ENCODE measurements at regions not wholly inside any gene's neighbourhood (a gene's known extent, or its start where the extent isn't known, plus 50 kb on each side); places are given as distances from the start of the nearest gene placed in this dataset.

- Histone ChIP-seq H3K4me3 (replicated peaks in 1 of 2; ENCODE audit: low read depth in 1 of 2, low read length in 2 of 2) (no peak overlapping the region), H3K9me2 (ENCODE audit: insufficient read depth) (no peaks in the 10 kb centered on the region), H3K79me2 (ENCODE audit: insufficient read depth, low read length) (no peaks in the 10 kb centered on the region), H2AFZ (ENCODE audit: low read depth, low read length, poor library complexity, severe bottlenecking) (no peak overlapping the region), H3K9me3 (ENCODE audit: control insufficient read depth in 1 of 2, insufficient read depth in 1 of 2, low read depth in 1 of 2, low read length in 2 of 2) (no peaks in the 10 kb centered on the region), H3K4me2 (ENCODE audit: low read length) (no peak overlapping the region), H3K27ac (ENCODE audit: low read depth, low read length) (no peak overlapping the region), H3K9ac (ENCODE audit: low read length) (no peak overlapping the region), H3K27me3 (ENCODE audit: insufficient read depth, low read length) (no peaks in the 10 kb centered on the region), H3K36me3 (ENCODE audit: control insufficient read depth in 1 of 2, insufficient read depth in 2 of 2, low read length in 2 of 2) (no peaks in the 10 kb centered on the region), H3K4me1 (ENCODE audit: control insufficient read depth in 1 of 2, insufficient read depth in 2 of 2, low read length in 2 of 2) (no peaks in the 10 kb centered on the region), H4K20me1 (ENCODE audit: insufficient read depth) (no peaks in the 10 kb centered on the region)
- ChIA-PET CTCF (no interaction called here), RAD21 (ENCODE audit: low non-redundant PET in 1 of 2, low total read pairs in 2 of 2, uncharacterized antibody in 2 of 2, unreplicated experiment in 2 of 2) (no interaction called here), POLR2A (interaction anchor here (1.3 kb wide), 1 partner anchor 13 kb away, joined by 3 read pairs; no protein-coding TSS in a partner anchor)
- intact Hi-C loops (cut with micrococcal nuclease): no loop called here
- BruUV-seq (replicated peaks): no TSS peak
- TF ChIP-seq CTCF (IDR thresholded peaks at IDR 0.05 in 2 of 3, conservative IDR thresholded peaks at IDR 0.05 in 1 of 3; ENCODE audit: borderline replicate concordance in 1 of 3, insufficient read depth in 1 of 3, low read depth in 2 of 3, low read length in 2 of 3): no peak
- TF ChIP-seq EZH2 (IDR thresholded peaks at IDR 0.05): no peak
- TF ChIP-seq ZNF274 (IDR thresholded peaks at IDR 0.05; ENCODE audit: low read depth, low read length): no peak
- ATAC-seq (no peak), DNase-seq (ENCODE audit: low read depth, low spot score) (no peak)
Measured at GRCh38 chr2:184078496-184078895, 519.8 kb upstream of the ZNF804A start.

- ChIA-PET RAD21 (ENCODE audit: low non-redundant PET in 1 of 2, low total read pairs in 2 of 2, uncharacterized antibody in 2 of 2, unreplicated experiment in 2 of 2) (no interaction called here), CTCF (no interaction called here), POLR2A (no interaction called here)
- Histone ChIP-seq H3K9me3 (ENCODE audit: control insufficient read depth in 1 of 2, insufficient read depth in 1 of 2, low read depth in 1 of 2, low read length in 2 of 2) (no peaks in the 10 kb centered on the region), H3K9ac (ENCODE audit: low read length) (no peak overlapping the region), H3K9me2 (ENCODE audit: insufficient read depth) (no peaks in the 10 kb centered on the region), H3K27me3 (ENCODE audit: insufficient read depth, low read length) (no peaks in the 10 kb centered on the region), H3K79me2 (ENCODE audit: insufficient read depth, low read length) (no peaks in the 10 kb centered on the region), H3K4me2 (ENCODE audit: low read length) (no peak overlapping the region), H4K20me1 (ENCODE audit: insufficient read depth) (no peaks in the 10 kb centered on the region), H3K27ac (ENCODE audit: low read depth, low read length) (no peak overlapping the region), H3K4me3 (replicated peaks in 1 of 2; ENCODE audit: low read depth in 1 of 2, low read length in 2 of 2) (no peak overlapping the region), H2AFZ (ENCODE audit: low read depth, low read length, poor library complexity, severe bottlenecking) (no peak overlapping the region), H3K36me3 (ENCODE audit: control insufficient read depth in 1 of 2, insufficient read depth in 2 of 2, low read length in 2 of 2) (no peaks in the 10 kb centered on the region), H3K4me1 (ENCODE audit: control insufficient read depth in 1 of 2, insufficient read depth in 2 of 2, low read length in 2 of 2) (no peaks in the 10 kb centered on the region)
- DNase-seq (ENCODE audit: low read depth, low spot score) (no peak), ATAC-seq (no peak)
- no TSS peak for BruUV-seq (replicated peaks)
- intact Hi-C loops (cut with micrococcal nuclease): no loop called here
- TF ChIP-seq TCF7L2 (IDR thresholded peaks at IDR 0.05; ENCODE audit: borderline replicate concordance, extremely low read depth, insufficient read depth, insufficient read length) (no peak), CEBPB (IDR thresholded peaks at IDR 0.05; ENCODE audit: low read depth) (no peak), JUND (IDR thresholded peaks at IDR 0.05) (no peak), EGR1 (IDR thresholded peaks at IDR 0.05; ENCODE audit: low read depth) (no peak), ZFX (IDR thresholded peaks at IDR 0.05) (no peak), EZH2 (IDR thresholded peaks at IDR 0.05) (no peak), CBX3 (IDR thresholded peaks at IDR 0.05; ENCODE audit: low read depth) (no peak), RAD21 (IDR thresholded peaks at IDR 0.05; ENCODE audit: low read depth) (no peak), ATF3 (IDR thresholded peaks at IDR 0.05) (no peak), ELF1 (IDR thresholded peaks at IDR 0.05; ENCODE audit: borderline replicate concordance, low read depth) (no peak), POLR2A (IDR thresholded peaks at IDR 0.05; ENCODE audit: borderline replicate concordance, extremely low read depth, insufficient read depth, insufficient read length) (no peak), CTCF (IDR thresholded peaks at IDR 0.05 in 2 of 3, conservative IDR thresholded peaks at IDR 0.05 in 1 of 3; ENCODE audit: borderline replicate concordance in 1 of 3, insufficient read depth in 1 of 3, low read depth in 2 of 3, low read length in 2 of 3) (no peak), SRF (IDR thresholded peaks at IDR 0.05; ENCODE audit: low read depth) (no peak), MAX (IDR thresholded peaks at IDR 0.05) (no peak)
Measured at GRCh38 chr2:184091456-184091855, 506.9 kb upstream of the ZNF804A start.
